GM10248 (cell line): ENCODE measurements at regions not wholly inside any gene's neighbourhood (a gene's known extent, or its start where the extent isn't known, plus 50 kb on each side); places are given as distances from the start of the nearest gene placed in this dataset.
A peak's percentile ranks its signal among the peaks of the same experiment; 100 is the strongest.

Source experiments
- CTCF ChIA-PET: fragments of 300-600 bp; sonication (Branson Sonifier 250); formaldehyde crosslinking; extraction: SDS; loops from one replicate; lab custom pipeline; 2021; ENCODE audit warnings: antibody characterized with exemption; lab: Yijun Ruan, JAX
- POLR2A ChIA-PET: fragments of 350-650 bp; sonication (Branson Sonifier 250); formaldehyde crosslinking; extraction: SDS; loops from one replicate; lab custom pipeline; 2020; ENCODE audit warnings: antibody characterized with exemption; lab: Yijun Ruan, JAX
- DNase-seq: peaks from one replicate; pipeline ENCODE4 v3.0.0; 2012; ENCODE audit errors: extremely low spot score
- TF ChIP-seq, protein P1 (sequence below): IDR thresholded peaks from 2 replicates; pipeline ENCODE4 v1.5.1; 2012; ENCODE audit warnings: mild to moderate bottlenecking, low read depth; ENCODE audit errors: extremely low read depth, missing control alignments, control extremely low read depth

- no peak for DNase-seq
- POLR2A ChIA-PET = no interaction called here
- CTCF ChIA-PET = interaction anchor here (0.9 to 14.9 kb wide), 14 partner anchors 8 to 174 kb away, joined by 3 to 541 read pairs (median 8); no protein-coding TSS in a partner anchor
- TF ChIP-seq, protein P1, sequence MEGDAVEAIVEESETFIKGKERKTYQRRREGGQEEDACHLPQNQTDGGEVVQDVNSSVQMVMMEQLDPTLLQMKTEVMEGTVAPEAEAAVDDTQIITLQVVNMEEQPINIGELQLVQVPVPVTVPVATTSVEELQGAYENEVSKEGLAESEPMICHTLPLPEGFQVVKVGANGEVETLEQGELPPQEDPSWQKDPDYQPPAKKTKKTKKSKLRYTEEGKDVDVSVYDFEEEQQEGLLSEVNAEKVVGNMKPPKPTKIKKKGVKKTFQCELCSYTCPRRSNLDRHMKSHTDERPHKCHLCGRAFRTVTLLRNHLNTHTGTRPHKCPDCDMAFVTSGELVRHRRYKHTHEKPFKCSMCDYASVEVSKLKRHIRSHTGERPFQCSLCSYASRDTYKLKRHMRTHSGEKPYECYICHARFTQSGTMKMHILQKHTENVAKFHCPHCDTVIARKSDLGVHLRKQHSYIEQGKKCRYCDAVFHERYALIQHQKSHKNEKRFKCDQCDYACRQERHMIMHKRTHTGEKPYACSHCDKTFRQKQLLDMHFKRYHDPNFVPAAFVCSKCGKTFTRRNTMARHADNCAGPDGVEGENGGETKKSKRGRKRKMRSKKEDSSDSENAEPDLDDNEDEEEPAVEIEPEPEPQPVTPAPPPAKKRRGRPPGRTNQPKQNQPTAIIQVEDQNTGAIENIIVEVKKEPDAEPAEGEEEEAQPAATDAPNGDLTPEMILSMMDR = no peak
Measured at GRCh38 chr14:106837870-106838269, 1311.5 kb downstream of the TMEM121 start.

- ChIA-PET CTCF (interaction anchor here (1.1 to 14.9 kb wide), 15 partner anchors 9 to 221 kb away, joined by 3 to 541 read pairs (median 5); no protein-coding TSS in a partner anchor), POLR2A (no interaction called here)
- no peak for DNase-seq
- TF ChIP-seq, protein P1 = no peak
Measured at GRCh38 chr14:106838991-106839769, 1312.8 kb downstream of the TMEM121 start.

DNA sequence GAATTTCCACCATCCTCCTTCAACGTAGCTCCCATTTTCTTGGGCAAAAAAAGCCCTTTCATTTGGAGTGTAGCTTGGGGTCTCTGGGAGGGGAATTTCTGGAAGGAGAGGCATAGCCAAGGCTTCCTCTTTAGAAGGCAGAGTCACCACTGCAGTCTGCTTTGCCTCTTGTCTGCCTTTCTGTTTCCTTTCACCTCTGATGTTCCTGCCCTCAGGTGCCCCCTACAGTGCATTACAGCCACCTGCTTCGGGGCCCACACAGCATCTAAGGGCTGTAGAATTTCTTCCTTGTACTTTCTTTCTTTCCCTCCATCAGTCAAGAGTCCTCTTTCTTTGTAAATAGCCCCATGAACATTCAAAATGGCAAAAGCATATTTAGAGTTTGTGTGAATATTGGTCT, 1313.9 kb downstream of the TMEM121 start:
- TF ChIP-seq, protein P1 = peak; percentile 40
- POLR2A ChIA-PET = no interaction called here
- CTCF ChIA-PET = interaction anchor here (1.1 to 14.9 kb wide), 14 partner anchors 8 to 222 kb away, joined by 3 to 541 read pairs (median 6); no protein-coding TSS in a partner anchor
- peak; percentile 29 for DNase-seq

DNA sequence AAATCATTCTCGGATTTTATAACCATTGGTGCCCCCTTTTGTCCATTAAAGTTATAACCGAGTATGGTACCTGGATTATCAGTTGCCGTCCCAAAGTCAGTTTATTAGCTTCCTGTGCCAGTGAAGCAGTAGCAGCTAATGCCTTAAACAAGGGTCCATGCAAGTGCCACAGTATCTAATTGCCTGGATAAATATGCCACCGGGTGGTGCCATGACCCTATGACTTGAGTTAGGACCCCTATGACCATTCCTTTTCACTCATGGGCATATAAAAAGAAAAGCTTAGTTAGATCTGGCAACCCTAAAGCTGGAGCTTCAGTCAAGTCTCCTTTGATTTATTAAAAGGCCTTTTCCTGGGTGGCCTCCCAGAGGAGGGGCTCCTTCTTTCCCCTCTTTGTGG, 1314.6 kb downstream of the TMEM121 start:
- ChIA-PET CTCF (interaction anchor here (0.7 to 14.9 kb wide), 14 partner anchors 7 to 222 kb away, joined by 3 to 541 read pairs (median 6); no protein-coding TSS in a partner anchor), POLR2A (no interaction called here)
- DNase-seq = no peak
- TF ChIP-seq, protein P1 = no peak

DNA sequence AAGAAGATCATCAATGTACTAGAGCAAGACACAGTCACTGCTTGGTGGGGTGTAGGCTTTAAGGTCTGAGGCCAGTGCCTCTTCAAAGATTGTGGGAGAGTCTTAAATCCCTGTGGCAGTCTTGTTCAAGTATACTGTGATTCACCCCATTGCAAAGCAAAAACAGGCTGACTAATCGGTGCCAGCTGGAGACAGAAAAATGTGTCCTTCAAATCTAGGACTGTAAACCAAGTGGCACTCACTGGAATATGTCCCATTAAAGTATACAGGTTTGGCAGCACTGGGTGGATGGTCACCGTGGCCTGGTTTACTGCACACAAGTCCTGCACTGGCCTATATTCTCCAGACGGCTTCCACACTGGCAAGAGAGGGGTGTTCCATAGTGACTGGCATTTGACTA, 1315.3 kb downstream of the TMEM121 start:
- TF ChIP-seq, protein P1 = no peak
- POLR2A ChIA-PET = no interaction called here
- no peak for DNase-seq
- CTCF ChIA-PET = interaction anchor here (1.1 to 14.9 kb wide), 12 partner anchors 9 to 150 kb away, joined by 3 to 541 read pairs (median 8); no protein-coding TSS in a partner anchor

DNA sequence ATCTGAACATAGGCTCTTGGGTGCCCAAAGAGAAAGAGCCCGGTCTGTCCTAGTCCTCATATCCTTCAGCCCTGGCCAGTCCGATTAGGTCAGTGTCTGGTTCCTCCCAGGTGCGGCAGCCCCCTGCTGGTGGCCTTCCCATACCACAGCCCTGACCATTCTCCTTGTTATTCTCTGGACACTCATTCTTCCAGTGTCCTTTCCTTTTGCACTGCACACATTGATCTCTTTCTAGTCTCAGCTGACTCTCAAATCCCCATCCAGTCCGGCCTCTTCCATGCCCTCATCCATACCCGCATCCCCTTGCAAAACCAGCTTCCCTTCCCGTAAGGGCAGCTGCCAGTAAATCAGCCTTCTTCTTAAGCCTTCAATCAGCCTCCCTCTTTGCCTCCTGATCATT, 1316.3 kb downstream of the TMEM121 start:
- ChIA-PET CTCF (interaction anchor here (0.9 to 14.9 kb wide), 13 partner anchors 8 to 225 kb away, joined by 3 to 541 read pairs (median 4); no protein-coding TSS in a partner anchor), POLR2A (no interaction called here)
- TF ChIP-seq, protein P1 = peak; percentile 53
- no peak for DNase-seq
